Small intestine (tissue), 7 donors: ENCODE measurements at regions not wholly inside any gene's neighbourhood (a gene's known extent, or its start where the extent isn't known, plus 50 kb on each side); places are given as distances from the start of the nearest gene placed in this dataset.
"Not testable (repeated sequence)": the region's sequence is repeated elsewhere in the genome, so short reads cannot be mapped to it uniquely, and the experiment has no call there.

Experiments
- DNase-seq, 2 donors: peaks; one replicate each; pipeline versions ENCODE4 v3.0.0 to v3.0.0-alpha.2; 2013
- FAIRE-seq: peaks from 2 replicates; lab custom pipeline; 2012; peaks lifted over from hg19 to GRCh38; lab: Jason Lieb, UNC
- H3K27ac ChIP-seq, 3 donors: one replicate each; pipeline ENCODE4 v1.5.1; 2013; ENCODE audit warnings: low read length in 2 of 3, mild to moderate bottlenecking in 2 of 3, control low read depth in 1 of 3, inconsistent platforms in 1 of 3, low read depth in 1 of 3, moderate library complexity in 1 of 3
- H3K27me3 ChIP-seq, 3 donors: one replicate each; pipeline ENCODE4 v1.6.1; 2013; ENCODE audit warnings: low read length in 3 of 3, inconsistent platforms in 1 of 3; ENCODE audit not compliant: control insufficient read depth in 3 of 3, insufficient read depth in 3 of 3
- H3K36me3 ChIP-seq, 3 donors: one replicate each; pipeline ENCODE4 v1.6.1; 2013; ENCODE audit warnings: low read length in 3 of 3, inconsistent platforms in 1 of 3, low read depth in 1 of 3, mild to moderate bottlenecking in 1 of 3, moderate library complexity in 1 of 3; ENCODE audit not compliant: control insufficient read depth in 3 of 3, insufficient read depth in 2 of 3
- H3K4me1 ChIP-seq, 3 donors: one replicate each; pipeline ENCODE4 v1.6.1; 2013; ENCODE audit warnings: low read length in 2 of 3, inconsistent platforms in 1 of 3, low read depth in 1 of 3, mild to moderate bottlenecking in 1 of 3, moderate library complexity in 1 of 3; ENCODE audit not compliant: control insufficient read depth in 3 of 3, insufficient read depth in 2 of 3
- H3K4me3 ChIP-seq, 3 donors: one replicate each; pipeline ENCODE4 v1.5.1; 2013; ENCODE audit warnings: low read length in 3 of 3, control low read depth in 1 of 3, inconsistent platforms in 1 of 3, low read depth in 1 of 3, mild to moderate bottlenecking in 1 of 3, moderate library complexity in 1 of 3
- H3K9me3 ChIP-seq, 2 donors: one replicate each; pipeline ENCODE4 v1.6.1; 2013; ENCODE audit warnings: low read depth in 1 of 2, low read length in 1 of 2; ENCODE audit not compliant: control insufficient read depth in 2 of 2, insufficient read depth in 1 of 2
- WGBS, 3 donors: extraction: QIAGEN DNeasy Blood & Tissue Kit; methylation state at CpG; one replicate each; pipeline ENCODE4 v1.1.7; 2013; 5-methylcytosine and 5-hydroxymethylcytosine counted together
- donor health status: healthy with polysubstance abuse.
- donor health status: control.
- donor health status: control.
- donor health status: Bipolar disorder and iron deficiency.
- donor health status: healthy.

DNA sequence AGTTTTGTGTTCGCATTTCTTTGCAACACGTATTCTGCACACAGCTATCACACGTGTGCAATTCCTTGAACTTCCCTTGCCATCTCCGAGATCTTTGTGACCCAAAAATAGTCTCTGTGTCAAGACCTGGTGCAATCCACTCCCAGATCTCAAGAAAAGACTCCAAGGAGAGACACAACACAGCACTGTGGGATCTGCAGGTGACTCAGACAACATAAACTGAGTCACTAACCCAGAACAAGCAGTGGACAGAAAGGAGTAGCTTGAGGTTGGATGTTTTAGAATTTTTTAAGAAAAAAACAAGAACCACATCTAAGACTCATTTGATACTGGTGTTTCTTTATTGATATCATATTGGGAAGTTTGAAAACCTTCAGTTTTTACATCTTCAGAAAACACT lies 396.9 kb downstream of the AGTPBP1 start:
- Histone ChIP-seq H3K9me3 (no peaks in the 10 kb centered on the region), H3K4me3 (no peak overlapping the region), H3K27ac (no peak overlapping the region), H3K4me1 (no peaks in the 10 kb centered on the region), H3K27me3 (no peaks in the 10 kb centered on the region), H3K36me3 (no peaks in the 10 kb centered on the region)
- DNase-seq: no peak
- FAIRE-seq: no peak
- WGBS, 3 donors: 71 to 79% (median 76%) methylated on average over 4 of the region's 4 CpGs

DNA sequence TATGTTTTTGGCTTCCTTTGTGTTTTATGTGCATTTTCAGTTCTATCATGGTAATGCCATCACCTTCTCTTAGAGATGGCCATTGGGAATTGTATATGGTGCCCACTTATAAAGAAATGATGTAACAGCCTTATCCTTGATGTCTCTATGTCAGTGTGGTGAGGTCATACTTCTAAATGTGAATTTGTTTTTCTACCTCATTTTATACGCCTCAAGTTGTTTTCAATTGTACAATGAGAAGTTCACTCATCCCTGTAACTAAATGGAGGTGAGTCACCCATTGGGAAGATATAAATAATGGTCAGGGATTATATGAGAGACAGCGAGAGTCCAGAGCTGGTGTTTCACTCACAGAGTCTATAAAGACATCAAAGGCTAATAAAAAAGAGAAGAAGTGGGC lies 402.4 kb downstream of the AGTPBP1 start:
- Histone ChIP-seq H3K36me3 (no peaks in the 10 kb centered on the region), H3K9me3 (no peaks in the 10 kb centered on the region), H3K27ac (no peak overlapping the region), H3K27me3 (no peaks in the 10 kb centered on the region), H3K4me3 (no peak overlapping the region), H3K4me1 (no peaks in the 10 kb centered on the region)
- DNase-seq (no peak), FAIRE-seq (no peak)
- WGBS, 3 donors: 35 to 41% (median 40%) methylated on average over 2 of the region's 2 CpGs

DNA sequence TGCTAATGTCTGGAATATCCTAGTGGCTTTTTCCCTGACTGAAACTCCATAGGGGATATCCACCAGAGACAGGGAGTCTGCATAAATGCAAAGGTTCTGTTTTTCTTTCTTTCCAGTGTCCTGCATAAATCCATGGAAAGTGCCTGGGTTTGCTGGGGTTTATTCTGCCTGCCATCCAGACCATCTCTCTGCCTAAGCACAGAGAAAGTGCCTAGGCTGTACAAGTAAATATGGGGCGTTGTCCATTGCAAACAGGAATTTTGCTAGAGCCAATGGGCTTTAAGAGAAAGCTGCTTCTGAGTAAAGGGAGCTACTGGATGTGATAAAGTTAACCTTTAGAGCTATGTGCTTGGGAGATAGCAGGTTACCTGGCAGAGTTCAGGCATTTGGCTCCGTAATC lies 407.5 kb downstream of the AGTPBP1 start:
- H3K27me3 ChIP-seq: no peaks in the 10 kb centered on the region
- DNase-seq (no peak), FAIRE-seq (no peak)
- no peak overlapping the region for H3K4me3 ChIP-seq
- WGBS, 3 donors: 13 to 44% (median 18%) methylated on average over 2 of the region's 2 CpGs
- H3K27ac ChIP-seq: no peak overlapping the region
- no peaks in the 10 kb centered on the region for H3K36me3 ChIP-seq
- no peaks in the 10 kb centered on the region for H3K4me1 ChIP-seq
- H3K9me3 ChIP-seq: no peaks in the 10 kb centered on the region

DNA sequence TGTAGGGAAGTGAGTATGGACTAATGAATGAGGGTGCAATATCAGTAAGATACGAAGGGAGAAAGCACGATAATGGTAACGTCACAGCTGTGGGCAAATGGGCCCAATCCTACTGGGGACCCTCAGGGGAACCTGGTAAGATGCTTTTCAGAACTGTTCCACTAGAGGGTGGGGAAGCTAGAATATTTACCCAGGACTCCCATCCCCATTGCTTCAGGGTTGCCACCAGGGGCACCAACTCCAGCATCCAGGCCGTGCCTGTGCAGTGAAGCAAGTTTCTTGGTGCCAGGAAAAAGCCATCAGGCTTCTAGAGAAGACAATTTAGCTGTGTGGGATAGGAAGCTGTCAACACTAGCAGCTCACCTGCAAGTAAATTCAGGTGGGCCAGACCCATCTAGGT lies 409.3 kb downstream of the AGTPBP1 start:
- Histone ChIP-seq H3K27me3 (no peaks in the 10 kb centered on the region), H3K27ac (no peak overlapping the region), H3K36me3 (no peaks in the 10 kb centered on the region), H3K4me1 (no peaks in the 10 kb centered on the region), H3K4me3 (no peak overlapping the region), H3K9me3 (no peaks in the 10 kb centered on the region)
- FAIRE-seq (no peak), DNase-seq (no peak)
- 75 to 85% (median 83%) methylated on average over 4 of the region's 4 CpGs for WGBS, 3 donors

DNA sequence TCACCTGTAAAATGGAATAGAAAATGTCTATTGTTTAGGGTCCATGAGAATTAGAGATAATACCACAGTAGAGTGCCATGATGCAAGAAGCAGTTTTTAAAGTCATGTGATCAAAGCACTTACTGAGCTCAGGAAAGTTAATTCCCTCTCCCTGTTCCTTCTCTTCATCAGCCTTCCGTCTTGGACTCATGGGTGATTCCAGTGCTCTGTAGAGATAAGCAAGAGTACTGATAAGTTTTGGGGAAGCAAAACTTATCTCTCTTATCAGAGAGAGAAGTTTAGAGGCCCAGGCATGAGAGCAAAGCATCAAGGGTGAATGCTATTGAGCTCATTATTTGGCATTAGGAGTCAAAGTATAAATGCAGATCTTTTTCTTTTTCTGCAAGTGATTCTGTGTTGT lies 410.1 kb downstream of the AGTPBP1 start:
- H3K36me3 ChIP-seq: no peaks in the 10 kb centered on the region
- no peak overlapping the region for H3K27ac ChIP-seq
- H3K4me1 ChIP-seq: no peaks in the 10 kb centered on the region
- no peaks in the 10 kb centered on the region for H3K9me3 ChIP-seq
- 25 to 35% (median 31%) methylated on average over 1 of the region's 1 CpG for WGBS, 3 donors
- H3K27me3 ChIP-seq: no peaks in the 10 kb centered on the region
- no peak for FAIRE-seq
- H3K4me3 ChIP-seq: no peak overlapping the region
- DNase-seq: no peak

DNA sequence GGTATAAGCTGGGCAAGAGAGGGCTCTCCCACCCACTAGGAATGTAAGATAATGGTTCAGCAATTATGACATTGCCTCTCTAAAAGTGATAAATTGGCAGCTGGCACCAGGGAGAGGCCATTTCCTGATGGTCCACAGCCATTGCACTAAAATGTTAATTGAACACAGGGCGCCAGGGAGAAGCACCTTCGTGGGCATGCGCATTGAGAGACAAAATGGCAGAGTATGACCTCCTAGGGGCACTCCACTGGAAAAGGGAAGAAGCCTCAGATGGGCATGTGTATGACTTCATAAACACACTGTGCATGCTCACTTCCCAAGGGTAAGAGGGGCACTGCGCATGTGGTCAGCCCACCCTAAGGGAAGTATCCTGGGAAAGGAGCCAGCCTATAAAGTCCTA lies 419.2 kb downstream of the AGTPBP1 start:
- H3K4me1 ChIP-seq: no peaks in the 10 kb centered on the region
- 70 to 95% (median 80%) methylated on average over 4 of the region's 4 CpGs for WGBS, 3 donors
- H3K27me3 ChIP-seq: no peaks in the 10 kb centered on the region
- no peak overlapping the region for H3K4me3 ChIP-seq
- H3K27ac ChIP-seq: no peak overlapping the region
- H3K36me3 ChIP-seq: no peaks in the 10 kb centered on the region
- DNase-seq: no peak
- FAIRE-seq: no peak
- no peaks in the 10 kb centered on the region for H3K9me3 ChIP-seq

DNA sequence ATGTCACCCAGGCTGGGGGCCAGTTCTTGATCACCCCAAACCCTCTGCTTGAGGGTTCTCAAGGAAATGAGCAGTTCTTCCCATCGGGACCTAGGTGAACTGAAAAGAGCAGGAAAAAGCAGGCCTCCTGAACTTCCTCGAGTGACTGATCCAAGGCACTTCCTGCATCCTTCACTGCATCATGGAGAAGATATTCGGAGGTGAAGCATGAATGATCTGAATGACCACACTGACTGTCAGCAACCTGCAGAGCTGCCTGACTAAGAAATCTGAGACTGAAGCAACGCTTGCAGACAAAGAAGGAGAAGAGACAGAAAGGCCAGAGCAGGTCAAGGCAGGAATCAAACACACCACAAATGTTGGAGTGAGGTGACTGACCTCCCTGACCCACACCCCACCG lies 420.2 kb downstream of the AGTPBP1 start:
- 77 to 80% (median 79%) methylated on average over 5 of the region's 5 CpGs for WGBS, 3 donors
- no peaks in the 10 kb centered on the region for H3K9me3 ChIP-seq
- no peaks in the 10 kb centered on the region for H3K27me3 ChIP-seq
- no peak overlapping the region for H3K4me3 ChIP-seq
- FAIRE-seq (no peak), DNase-seq (no peak)
- no peaks in the 10 kb centered on the region for H3K36me3 ChIP-seq
- H3K4me1 ChIP-seq: no peaks in the 10 kb centered on the region
- no peak overlapping the region for H3K27ac ChIP-seq

DNA sequence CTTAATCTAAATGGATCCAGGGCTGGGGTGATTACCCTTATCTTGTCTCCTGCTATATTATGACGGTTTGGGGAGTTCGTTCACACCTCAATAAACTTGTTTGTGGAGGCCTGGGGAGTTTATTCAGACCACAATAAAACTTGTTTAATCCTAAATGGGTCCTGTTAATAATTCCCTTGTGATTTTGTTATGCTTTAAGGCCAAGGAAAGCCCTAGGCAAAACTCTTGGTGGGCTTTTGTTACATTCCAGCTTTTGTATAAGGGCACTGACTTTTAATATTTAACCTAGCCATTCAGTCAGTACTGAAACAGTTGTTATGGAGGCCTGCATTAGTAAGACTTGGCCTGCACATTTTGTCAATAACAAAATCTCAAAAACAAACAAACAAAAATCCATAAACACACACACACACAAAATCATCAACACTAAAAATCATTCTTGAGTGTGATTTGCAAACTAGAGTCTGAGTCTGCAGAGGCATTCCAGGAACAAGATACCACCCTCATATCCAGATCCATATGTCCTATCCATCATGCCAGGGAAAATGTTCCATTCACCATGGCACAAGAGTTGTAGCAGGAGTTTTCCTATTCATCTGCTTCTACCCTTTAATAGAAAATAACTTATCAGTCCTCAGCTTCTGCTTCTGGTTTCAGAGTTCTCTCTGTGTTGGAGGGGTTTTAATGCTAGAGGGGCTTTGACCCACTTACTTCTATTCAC lies 421.7 kb downstream of the AGTPBP1 start:
- Histone ChIP-seq H3K9me3 (no peaks in the 10 kb centered on the region), H3K4me1 (no peaks in the 10 kb centered on the region), H3K27me3 (no peaks in the 10 kb centered on the region), H3K36me3 (no peaks in the 10 kb centered on the region), H3K4me3 (no peak overlapping the region), H3K27ac (no peak overlapping the region)
- 15 to 63% (median 60%) methylated on average over 2 of the region's 2 CpGs for WGBS, 3 donors
- DNase-seq (no peak), FAIRE-seq (no peak)

DNA sequence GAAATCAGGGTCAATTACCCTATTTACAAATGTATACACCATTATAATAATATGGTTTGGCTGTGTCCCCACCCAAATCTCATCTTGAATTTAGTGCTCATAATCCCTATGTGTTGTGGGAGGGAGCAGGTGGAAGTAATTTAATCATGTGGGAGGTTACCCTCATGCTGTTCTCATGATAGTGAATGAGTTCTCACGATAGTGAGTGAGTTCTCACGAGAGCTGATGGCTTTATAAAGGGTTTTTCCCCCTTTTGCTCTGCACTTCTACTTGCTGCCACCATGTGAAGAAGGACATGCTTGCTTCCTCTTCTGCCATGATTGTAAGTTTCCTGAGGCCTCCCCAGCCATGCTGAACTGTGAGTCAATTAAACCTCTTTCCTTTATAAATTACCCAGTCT lies 426.2 kb downstream of the AGTPBP1 start:
- H3K27me3 ChIP-seq, H3K27ac ChIP-seq, H3K36me3 ChIP-seq, H3K9me3 ChIP-seq, FAIRE-seq, H3K4me3 ChIP-seq, H3K4me1 ChIP-seq, DNase-seq: not testable (repeated sequence)
- 68 to 84% (median 75%) methylated on average over 2 of the region's 2 CpGs for WGBS, 3 donors
